Activated naive CD8-positive, alpha-beta T cell treated with anti-CD3 and anti-CD28 coated beads for 36 hours (primary cell): ENCODE measurements at regions not wholly inside any gene's neighbourhood (a gene's known extent, or its start where the extent isn't known, plus 50 kb on each side); places are given as distances from the start of the nearest gene placed in this dataset.
"Not testable (repeated sequence)": the region's sequence is repeated elsewhere in the genome, so short reads cannot be mapped to it uniquely, and the experiment has no call there.

Source experiments
- DNase-seq: peaks from one replicate; pipeline ENCODE4 v3.0.0; 2021
- H3K27ac Mint-ChIP-seq: one replicate; pipeline ENCODE4 v1.8.0; 2022; ENCODE audit warnings: mild to moderate bottlenecking, moderate library complexity, mixed read lengths
- H3K27me3 Mint-ChIP-seq: one replicate; pipeline ENCODE4 v1.8.0; 2022; ENCODE audit warnings: mild to moderate bottlenecking, mixed read lengths
- H3K36me3 Mint-ChIP-seq: one replicate; pipeline ENCODE4 v1.8.0; 2021; ENCODE audit warnings: mild to moderate bottlenecking, mixed read lengths
- H3K4me1 Mint-ChIP-seq: one replicate; pipeline ENCODE4 v1.8.0; 2021; ENCODE audit warnings: mixed read lengths
- H3K4me3 Mint-ChIP-seq: one replicate; pipeline ENCODE4 v1.8.0; 2022; ENCODE audit warnings: mild to moderate bottlenecking, moderate library complexity, mixed read lengths
- H3K9me3 Mint-ChIP-seq: one replicate; pipeline ENCODE4 v1.8.0; 2022; ENCODE audit warnings: mixed read lengths

- Mint-ChIP-seq H3K9me3 (peaks cover 4% of the 10 kb centered on the region), H3K36me3 (no peaks in the 10 kb centered on the region), H3K4me1 (no peaks in the 10 kb centered on the region), H3K4me3 (no peak overlapping the region), H3K27ac (no peak overlapping the region), H3K27me3 (no peaks in the 10 kb centered on the region)
- no peak for DNase-seq
Measured at GRCh38 chr14:84454114-84454513, 1075.8 kb upstream of the FLRT2 start.

- Mint-ChIP-seq H3K36me3 (no peaks in the 10 kb centered on the region), H3K27me3 (no peaks in the 10 kb centered on the region), H3K9me3 (peaks cover 4% of the 10 kb centered on the region)
Measured at GRCh38 chr14:84456946-84457345, 1073.0 kb upstream of the FLRT2 start.

GRCh38 chr14:84458881-84459280 is 1071.1 kb upstream of the FLRT2 start:
- Mint-ChIP-seq H3K4me3 (no peak overlapping the region), H3K36me3 (no peaks in the 10 kb centered on the region), H3K4me1 (no peaks in the 10 kb centered on the region), H3K27me3 (no peaks in the 10 kb centered on the region), H3K27ac (no peak overlapping the region), H3K9me3 (no peaks in the 10 kb centered on the region)
- no peak for DNase-seq

More at GRCh38 chr14:84456946-84457345, 1073.0 kb upstream of the FLRT2 start:
- no peak overlapping the region for H3K4me3 Mint-ChIP-seq
- no peak overlapping the region for H3K27ac Mint-ChIP-seq
- no peaks in the 10 kb centered on the region for H3K4me1 Mint-ChIP-seq
- DNase-seq = no peak

- Mint-ChIP-seq H3K4me1 (no peaks in the 10 kb centered on the region), H3K4me3 (no peak overlapping the region), H3K27me3 (no peaks in the 10 kb centered on the region), H3K9me3 (peaks cover 2% of the 10 kb centered on the region), H3K36me3 (no peaks in the 10 kb centered on the region), H3K27ac (no peak overlapping the region)
- no peak for DNase-seq
Measured at GRCh38 chr14:84465880-84466279, 1064.1 kb upstream of the FLRT2 start.

- Mint-ChIP-seq H3K9me3 (peaks cover 2% of the 10 kb centered on the region), H3K27me3 (no peaks in the 10 kb centered on the region), H3K27ac (no peak overlapping the region), H3K4me1 (no peaks in the 10 kb centered on the region), H3K4me3 (no peak overlapping the region), H3K36me3 (no peaks in the 10 kb centered on the region)
- DNase-seq = no peak
Measured at GRCh38 chr14:84468153-84468552, 1061.8 kb upstream of the FLRT2 start.

GRCh38 chr14:84477996-84478395 is 1051.9 kb upstream of the FLRT2 start:
- no peaks in the 10 kb centered on the region for H3K4me1 Mint-ChIP-seq
- no peak overlapping the region for H3K27ac Mint-ChIP-seq

GRCh38 chr14:84482256-84483071 is 1047.5 kb upstream of the FLRT2 start:
- Mint-ChIP-seq H3K27ac (no peak overlapping the region), H3K9me3 (peaks cover 4% of the 10 kb centered on the region), H3K36me3 (no peaks in the 10 kb centered on the region), H3K27me3 (no peaks in the 10 kb centered on the region), H3K4me3 (no peak overlapping the region), H3K4me1 (no peaks in the 10 kb centered on the region)
- DNase-seq = no peak

More at GRCh38 chr14:84477996-84478395, 1051.9 kb upstream of the FLRT2 start:
- DNase-seq = no peak
- Mint-ChIP-seq H3K27me3 (no peaks in the 10 kb centered on the region), H3K36me3 (no peaks in the 10 kb centered on the region), H3K9me3 (peaks cover 2% of the 10 kb centered on the region), H3K4me3 (no peak overlapping the region)

GRCh38 chr14:84483072-84483420 is 1046.9 kb upstream of the FLRT2 start:
- Mint-ChIP-seq H3K4me1 (no peaks in the 10 kb centered on the region), H3K27me3 (no peaks in the 10 kb centered on the region), H3K36me3 (no peaks in the 10 kb centered on the region), H3K4me3 (no peak overlapping the region), H3K9me3 (peaks cover 3% of the 10 kb centered on the region), H3K27ac (no peak overlapping the region)
- no peak for DNase-seq

GRCh38 chr14:84484243-84484642 is 1045.7 kb upstream of the FLRT2 start:
- H3K27me3 Mint-ChIP-seq, H3K4me3 Mint-ChIP-seq, H3K27ac Mint-ChIP-seq, H3K9me3 Mint-ChIP-seq, H3K4me1 Mint-ChIP-seq, DNase-seq, H3K36me3 Mint-ChIP-seq: not testable (repeated sequence)

- no peaks in the 10 kb centered on the region for H3K36me3 Mint-ChIP-seq
- no peak overlapping the region for H3K4me3 Mint-ChIP-seq
- no peak for DNase-seq
- H3K4me1 Mint-ChIP-seq = no peaks in the 10 kb centered on the region
- peaks cover 3% of the 10 kb centered on the region for H3K9me3 Mint-ChIP-seq
- H3K27me3 Mint-ChIP-seq = no peaks in the 10 kb centered on the region
- H3K27ac Mint-ChIP-seq = no peak overlapping the region
Measured at GRCh38 chr14:84485036-84485435, 1044.9 kb upstream of the FLRT2 start.

- H3K9me3 Mint-ChIP-seq = peaks cover 2% of the 10 kb centered on the region
- no peaks in the 10 kb centered on the region for H3K4me1 Mint-ChIP-seq
- H3K27ac Mint-ChIP-seq = no peak overlapping the region
- no peak overlapping the region for H3K4me3 Mint-ChIP-seq
- H3K27me3 Mint-ChIP-seq = no peaks in the 10 kb centered on the region
- H3K36me3 Mint-ChIP-seq = no peaks in the 10 kb centered on the region
- DNase-seq = no peak
Measured at GRCh38 chr14:84490081-84490480, 1039.9 kb upstream of the FLRT2 start.

- Mint-ChIP-seq H3K4me1 (no peaks in the 10 kb centered on the region), H3K4me3 (no peak overlapping the region), H3K36me3 (no peaks in the 10 kb centered on the region), H3K27me3 (no peaks in the 10 kb centered on the region), H3K9me3 (peaks cover 4% of the 10 kb centered on the region), H3K27ac (no peak overlapping the region)
- DNase-seq = no peak
Measured at GRCh38 chr14:84492685-84493084, 1037.3 kb upstream of the FLRT2 start.

GRCh38 chr14:84493779-84494178 is 1036.2 kb upstream of the FLRT2 start:
- DNase-seq = no peak
- Mint-ChIP-seq H3K27me3 (no peaks in the 10 kb centered on the region), H3K4me3 (no peak overlapping the region), H3K36me3 (no peaks in the 10 kb centered on the region), H3K9me3 (peaks cover 4% of the 10 kb centered on the region), H3K27ac (no peak overlapping the region), H3K4me1 (no peaks in the 10 kb centered on the region)

- H3K27ac Mint-ChIP-seq = no peak overlapping the region
- no peaks in the 10 kb centered on the region for H3K4me1 Mint-ChIP-seq
- H3K4me3 Mint-ChIP-seq = no peak overlapping the region
- DNase-seq = no peak
- H3K9me3 Mint-ChIP-seq = peaks cover 2% of the 10 kb centered on the region
- no peaks in the 10 kb centered on the region for H3K36me3 Mint-ChIP-seq
- no peaks in the 10 kb centered on the region for H3K27me3 Mint-ChIP-seq
Measured at GRCh38 chr14:84496677-84497076, 1033.3 kb upstream of the FLRT2 start.

- H3K27me3 Mint-ChIP-seq, H3K27ac Mint-ChIP-seq, DNase-seq, H3K36me3 Mint-ChIP-seq, H3K4me1 Mint-ChIP-seq, H3K4me3 Mint-ChIP-seq: not testable (repeated sequence)
- peaks cover 21% of the 10 kb centered on the region for H3K9me3 Mint-ChIP-seq
Measured at GRCh38 chr14:84512823-84513222, 1017.1 kb upstream of the FLRT2 start.

GRCh38 chr14:84519836-84520235 is 1010.1 kb upstream of the FLRT2 start:
- Mint-ChIP-seq H3K4me1 (no peaks in the 10 kb centered on the region), H3K4me3 (no peak overlapping the region), H3K9me3 (peaks cover 13% of the 10 kb centered on the region), H3K27ac (no peak overlapping the region), H3K36me3 (no peaks in the 10 kb centered on the region), H3K27me3 (no peaks in the 10 kb centered on the region)
- DNase-seq = no peak
